GM19324 (cell line): ENCODE measurements at regions not wholly inside any gene's neighbourhood (a gene's known extent, or its start where the extent isn't known, plus 50 kb on each side); places are given as distances from the start of the nearest gene placed in this dataset.

ENCODE experiments used
- ATAC-seq: cut with Tn5 transposase; IDR thresholded peaks from one replicate; pipeline ENCODE4 v1.9.1; 2021; ENCODE audit warnings: mild to moderate bottlenecking, moderate library complexity; ENCODE audit not compliant: unreplicated experiment, low FRiP score

DNA sequence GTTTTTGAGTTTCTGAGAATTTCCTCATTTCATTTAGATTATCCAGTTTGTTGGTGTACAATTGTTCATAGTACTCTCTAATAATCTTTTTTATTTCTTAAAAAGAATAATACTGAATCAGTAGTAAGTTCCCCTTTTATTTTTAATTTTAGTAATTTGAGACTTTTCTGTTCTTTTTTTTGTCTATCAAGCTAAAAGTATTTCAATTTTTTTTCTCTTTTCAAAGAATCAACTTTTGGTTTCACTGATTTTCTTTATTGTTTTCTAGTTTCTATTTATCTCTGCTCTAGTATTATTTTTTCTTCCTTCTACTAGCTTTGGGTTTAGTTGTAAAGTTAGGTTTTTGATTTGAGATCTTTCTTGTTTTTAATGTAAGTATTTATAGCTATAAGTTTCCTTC, 60.6 kb upstream of the ARL15 start:
- no peak for ATAC-seq

DNA sequence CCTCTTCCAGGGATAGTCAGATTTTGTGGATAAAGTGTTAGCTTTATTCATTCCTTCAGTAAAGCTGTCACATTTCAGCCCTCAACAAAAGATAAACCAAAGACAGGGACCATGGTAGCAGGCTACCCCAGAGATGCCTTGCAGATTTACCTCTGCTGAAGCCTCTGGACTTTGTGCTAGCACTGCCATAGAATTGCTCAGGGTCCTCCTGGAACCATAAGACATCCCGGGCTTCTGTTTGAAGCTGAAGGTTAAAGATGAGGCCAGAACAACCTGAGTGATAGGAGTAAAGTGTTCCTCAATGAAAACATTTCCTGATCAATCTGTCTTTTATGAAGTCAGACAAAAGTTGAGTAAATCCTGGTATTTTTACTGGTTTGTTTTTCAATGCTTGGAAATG, 57.5 kb upstream of the ARL15 start:
- no peak for ATAC-seq

DNA sequence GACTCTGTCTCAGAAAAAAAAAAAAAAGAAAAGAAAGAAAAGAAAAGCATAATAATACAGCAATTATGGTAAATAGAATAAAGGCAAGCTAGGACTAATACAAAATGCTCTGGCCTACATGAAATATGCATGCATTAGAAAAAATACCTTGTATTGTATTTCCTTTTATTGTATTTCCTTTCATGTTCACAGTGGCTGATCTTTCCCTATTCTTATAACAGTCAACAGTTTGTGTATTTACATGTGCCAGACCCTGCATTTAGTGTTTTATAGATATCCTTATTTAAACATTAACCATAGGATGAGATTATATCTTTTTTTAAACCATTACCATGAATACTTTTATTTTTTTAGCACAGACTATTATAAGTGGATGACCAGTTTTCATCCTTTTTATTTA, 56.3 kb upstream of the ARL15 start:
- ATAC-seq = no peak

DNA sequence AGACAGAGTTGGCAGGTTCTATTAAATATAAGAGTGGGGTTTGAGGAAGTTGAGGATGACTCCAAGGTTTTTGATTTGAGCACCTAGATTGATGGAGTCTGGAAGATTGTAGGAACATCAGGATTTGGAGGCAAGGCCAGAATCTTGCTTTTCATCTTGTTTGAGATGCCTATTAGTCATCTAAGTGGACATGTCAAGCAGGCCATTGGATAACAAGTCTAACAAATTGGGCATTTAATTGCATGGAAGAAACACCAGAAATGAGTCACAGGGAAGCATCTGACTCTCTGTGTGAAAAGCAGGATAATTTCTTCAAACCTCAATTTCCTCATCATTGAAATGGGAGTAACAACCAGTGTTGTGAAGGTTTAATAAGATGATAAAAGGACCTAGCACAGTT, 53.3 kb upstream of the ARL15 start:
- ATAC-seq = no peak

DNA sequence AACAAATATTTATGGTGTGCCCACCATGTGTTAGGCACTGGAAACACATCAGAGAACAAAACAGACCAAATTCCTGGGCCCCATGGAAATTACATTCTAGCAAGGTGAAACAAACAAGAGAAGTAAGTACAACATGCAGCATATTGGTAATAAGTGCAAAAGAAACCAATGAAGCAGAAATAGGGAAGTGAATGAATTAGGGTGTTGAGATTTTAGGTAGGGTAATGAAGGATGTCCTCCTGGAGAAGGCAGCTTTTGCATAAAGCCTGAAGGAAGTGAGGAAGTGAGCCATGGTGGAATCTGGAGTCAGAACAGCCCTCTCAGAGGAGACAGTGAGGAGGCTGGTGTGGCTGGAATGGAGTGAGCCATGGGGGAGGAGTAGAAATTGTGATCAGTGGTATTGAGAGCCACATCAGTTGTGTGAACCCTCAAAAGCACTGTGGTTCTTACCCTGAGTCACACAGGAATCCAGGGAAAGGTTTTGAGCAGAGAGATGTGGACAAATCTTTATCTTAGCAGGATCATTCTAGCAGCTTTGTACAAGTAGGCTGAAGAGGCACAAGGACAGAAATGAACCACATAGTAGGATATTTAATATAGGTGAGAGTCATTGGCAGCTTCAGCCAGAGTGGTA, 52.7 kb upstream of the ARL15 start:
- no peak for ATAC-seq

DNA sequence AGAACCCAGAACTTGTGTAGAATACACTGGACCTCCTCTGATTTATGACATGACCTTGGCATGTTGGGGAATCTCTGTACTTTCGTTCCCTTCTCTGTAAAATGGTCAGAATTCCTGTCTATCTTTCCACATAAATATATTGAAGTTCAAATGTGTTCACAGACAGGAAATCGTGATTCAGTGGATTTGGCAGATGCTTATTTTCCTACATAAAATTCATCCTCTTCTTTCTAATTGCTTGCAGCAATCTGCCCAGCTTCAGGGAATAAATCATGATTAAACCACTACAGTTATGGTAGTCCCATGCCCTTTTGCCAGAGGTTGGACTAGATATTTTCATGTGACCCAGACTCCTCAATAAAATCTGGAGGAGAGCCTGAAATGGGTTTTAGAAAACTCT, 52.1 kb upstream of the ARL15 start:
- ATAC-seq = no peak

DNA sequence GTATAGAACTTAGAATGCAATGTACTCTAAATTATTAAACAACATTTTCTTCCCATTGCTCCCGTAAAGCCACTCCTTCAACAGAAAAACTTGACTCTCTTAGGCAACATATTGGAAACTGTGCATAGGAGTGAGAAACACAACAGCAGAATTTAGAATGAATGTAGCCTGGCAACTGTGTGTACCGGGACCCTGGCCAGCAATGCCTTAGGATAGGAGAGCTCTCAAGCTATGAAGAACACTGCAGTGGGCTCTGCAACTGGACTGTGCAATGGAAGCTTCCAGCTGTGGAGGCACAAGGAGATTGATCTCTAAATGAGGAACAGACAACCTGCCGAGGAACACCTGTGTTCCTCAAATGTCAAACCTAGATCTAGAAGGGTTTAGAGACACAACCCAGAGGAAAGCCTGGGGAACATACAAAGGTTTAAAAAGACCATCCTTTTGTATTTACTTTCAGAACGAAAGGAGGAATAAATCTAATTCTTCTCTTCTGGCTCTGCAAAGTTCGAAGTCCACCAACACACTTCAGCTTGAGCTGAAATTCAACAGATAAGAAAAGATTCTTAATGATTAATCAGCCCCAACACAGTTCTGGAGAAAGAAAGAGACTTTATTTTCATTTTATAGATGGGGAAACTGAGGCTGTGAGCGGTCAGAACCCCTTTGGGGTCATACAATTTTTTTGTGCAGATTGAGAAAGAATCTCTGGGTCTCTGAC, 51.5 kb upstream of the ARL15 start:
- ATAC-seq = no peak

GRCh38 chr5:54360925-54361662, 50.7 kb upstream of the ARL15 start:
- no peak for ATAC-seq
